PFSK-1 (cell line): ENCODE measurements at regions not wholly inside any gene's neighbourhood (a gene's known extent, or its start where the extent isn't known, plus 50 kb on each side); places are given as distances from the start of the nearest gene placed in this dataset.

Experiments used
- FOXP2 ChIP-seq: optimal IDR thresholded peaks from 2 replicates; pipeline ENCODE3; 2011; ENCODE audit warnings: borderline replicate concordance, control low read depth, inconsistent platforms; ENCODE audit not compliant: insufficient read depth; ENCODE audit errors: extremely low read length, extremely low read depth
- POLR2AphosphoS5 ChIP-seq: IDR thresholded peaks from 2 replicates; pipeline ENCODE4 v1.6.1; 2012; ENCODE audit warnings: low read depth, mild to moderate bottlenecking, control low read depth, low read length, moderate library complexity
- REST ChIP-seq, 2 experiments: IDR thresholded peaks; 2 replicates each; pipeline versions ENCODE4 v1.6.1 to v1.8.0; 2011 to 2012; ENCODE audit warnings: low read depth in 2 of 2, low read length in 2 of 2, control low read depth in 1 of 2, inconsistent platforms in 1 of 2, mild to moderate bottlenecking in 1 of 2, moderate library complexity in 1 of 2; ENCODE audit not compliant: insufficient read depth in 1 of 2
- SIN3A ChIP-seq: IDR thresholded peaks from 2 replicates; pipeline ENCODE4 v1.6.1; 2012; ENCODE audit warnings: mild to moderate bottlenecking, low read length, moderate library complexity, borderline replicate concordance; ENCODE audit not compliant: insufficient read depth
- TAF1 ChIP-seq: IDR thresholded peaks from 2 replicates; pipeline ENCODE4 v1.6.1; 2012; ENCODE audit warnings: low read length, control low read depth, borderline replicate concordance; ENCODE audit not compliant: insufficient read depth

GRCh38 chr11:80687941-80688340, 1247.1 kb upstream of the TENM4 start:
- TF ChIP-seq SIN3A (no peak), REST (IDR thresholded peaks at IDR 0.05; ENCODE audit: insufficient read depth in 1 of 2, low read depth in 2 of 2, low read length in 2 of 2) (no peak), POLR2AphosphoS5 (no peak), TAF1 (no peak), FOXP2 (no peak)
